Panc1 (cell line): ENCODE measurements at regions not wholly inside any gene's neighbourhood (a gene's known extent, or its start where the extent isn't known, plus 50 kb on each side); places are given as distances from the start of the nearest gene placed in this dataset.

Source experiments
- CTCF ChIP-seq: fragments of 450-650 bp; IDR thresholded peaks from 2 replicates; pipeline ENCODE4 v1.5.1; 2017; ENCODE audit warnings: mild to moderate bottlenecking
- POLR2AphosphoS5 ChIP-seq: IDR thresholded peaks from 2 replicates; pipeline ENCODE4 v1.6.1; 2012; ENCODE audit warnings: mild to moderate bottlenecking, low read depth, low read length, moderate library complexity
- REST ChIP-seq, 2 experiments: IDR thresholded peaks; 2 replicates each; pipeline ENCODE4 v1.6.1; 2011 to 2012; ENCODE audit warnings: low read depth in 2 of 2, control low read depth in 1 of 2, low read length in 1 of 2, mild to moderate bottlenecking in 1 of 2, moderate library complexity in 1 of 2; ENCODE audit not compliant: insufficient read depth in 1 of 2
- SIN3A ChIP-seq: IDR thresholded peaks from 2 replicates; pipeline ENCODE4 v1.6.1; 2012; ENCODE audit warnings: low read depth, mild to moderate bottlenecking, low read length, moderate library complexity, borderline replicate concordance; ENCODE audit not compliant: insufficient read depth

GRCh38 chr2:129791712-129792111, 187.8 kb upstream of the RAB6C start:
- TF ChIP-seq CTCF (no peak), POLR2AphosphoS5 (no peak), REST (IDR thresholded peaks at IDR 0.05; ENCODE audit: insufficient read depth in 1 of 2, low read depth in 2 of 2, low read length in 1 of 2) (no peak), SIN3A (no peak)
